HS-5 (cell line): ENCODE measurements at regions not wholly inside any gene's neighbourhood (a gene's known extent, or its start where the extent isn't known, plus 50 kb on each side); places are given as distances from the start of the nearest gene placed in this dataset.
"Not testable (repeated sequence)": the region's sequence is repeated elsewhere in the genome, so short reads cannot be mapped to it uniquely, and the experiment has no call there.

Experiments used
- DNase-seq: peaks from one replicate; pipeline ENCODE4 v3.0.0-alpha.2; 2012; ENCODE audit warnings: low read depth

DNA sequence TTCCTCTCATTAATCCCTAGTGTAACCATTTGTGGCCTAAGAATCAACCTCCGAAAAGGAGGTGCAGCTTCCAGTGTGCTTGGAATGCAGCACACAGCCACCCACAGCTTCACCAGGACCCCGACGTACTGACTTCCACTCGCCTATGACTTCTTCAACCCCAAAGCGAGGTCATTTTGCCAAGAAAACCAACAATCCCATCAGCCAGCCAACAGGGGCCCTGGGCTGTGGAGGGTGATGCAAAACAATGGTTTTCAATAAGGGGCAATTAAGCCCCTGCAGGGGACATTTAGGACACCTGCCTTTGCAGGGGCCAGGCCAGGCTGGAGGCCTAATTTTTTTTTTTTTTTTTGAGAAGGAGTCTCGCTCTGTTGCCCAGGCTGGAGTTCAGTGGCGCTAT is 158.1 kb upstream of the SKOR2 start:
- no peak for DNase-seq

DNA sequence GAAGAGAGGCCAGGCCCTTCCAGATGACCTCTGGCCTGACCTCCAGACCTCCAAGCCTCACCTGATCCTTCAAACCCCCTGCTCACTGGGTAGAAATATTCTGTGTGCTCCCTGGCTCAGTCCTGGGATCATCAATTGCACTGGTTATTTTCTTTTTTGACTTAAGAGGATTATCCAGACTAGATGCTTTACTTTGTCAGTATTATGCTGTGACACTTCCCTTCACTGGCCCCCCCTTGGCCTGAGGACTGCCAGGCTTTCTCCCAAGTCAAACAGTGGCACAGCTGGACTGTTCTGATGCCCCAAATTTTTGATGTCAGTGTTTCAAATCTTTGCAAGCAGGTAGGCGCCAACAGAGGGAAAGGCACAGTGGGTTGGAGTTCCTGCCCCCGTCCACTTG is 156.3 kb upstream of the SKOR2 start:
- DNase-seq, result no peak

DNA sequence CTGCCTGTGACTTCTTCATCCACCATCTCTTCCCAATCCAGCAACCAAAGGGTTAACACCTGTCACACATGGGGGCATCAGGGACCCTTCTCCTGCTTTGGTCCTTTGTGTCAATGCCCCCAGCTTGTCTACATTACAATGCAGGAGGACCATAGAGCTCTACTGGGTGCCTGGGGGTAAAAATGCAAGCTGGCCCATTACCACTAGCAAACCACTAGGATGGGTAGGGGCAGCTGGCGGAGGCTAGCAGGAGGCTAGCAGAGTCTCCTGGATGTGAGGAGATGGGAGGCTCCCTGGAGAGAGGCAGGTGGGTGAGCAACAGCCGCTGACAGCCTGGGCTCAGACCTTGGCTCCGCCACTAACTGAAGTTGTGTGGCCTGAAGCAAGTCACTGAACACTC is 153.4 kb upstream of the SKOR2 start:
- no peak for DNase-seq

DNA sequence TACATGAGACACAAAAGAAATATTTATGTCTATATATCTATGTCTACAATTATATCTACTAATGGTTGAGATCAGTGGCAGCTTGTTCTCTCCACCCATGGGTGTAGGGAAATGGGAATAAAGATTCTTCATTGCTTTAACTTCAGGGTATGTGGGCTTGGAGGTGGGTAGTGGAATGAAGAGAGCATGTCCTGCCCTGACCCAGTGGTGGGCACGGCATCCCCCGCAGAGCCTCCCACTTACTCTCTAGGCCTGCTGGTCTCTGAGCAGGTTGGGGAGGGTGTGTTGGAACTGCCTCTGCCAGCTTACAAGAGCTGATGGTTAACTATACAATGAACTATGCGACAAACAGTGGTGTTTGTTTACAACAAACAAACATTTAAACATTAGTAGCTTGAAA is 152.5 kb upstream of the SKOR2 start:
- no peak for DNase-seq

DNA sequence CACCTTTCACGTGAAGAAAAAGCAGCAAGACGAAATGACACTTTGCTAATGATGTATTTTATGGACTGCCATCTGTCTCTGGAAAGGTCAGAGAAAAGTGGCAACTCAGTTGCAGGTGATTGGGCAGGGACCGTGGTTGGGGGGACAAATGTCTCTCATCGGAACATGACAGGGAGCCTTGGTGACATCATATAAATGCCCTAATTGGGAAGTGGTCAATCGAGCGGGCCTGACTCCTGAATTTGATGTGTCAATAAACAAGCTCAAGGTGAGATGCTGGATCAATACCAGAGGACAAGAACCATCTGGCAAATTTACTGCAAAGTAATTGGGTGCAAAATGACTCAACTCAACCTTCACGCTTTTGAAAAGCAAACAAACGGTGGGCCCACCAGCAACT is 151.9 kb upstream of the SKOR2 start:
- DNase-seq, result no peak

DNA sequence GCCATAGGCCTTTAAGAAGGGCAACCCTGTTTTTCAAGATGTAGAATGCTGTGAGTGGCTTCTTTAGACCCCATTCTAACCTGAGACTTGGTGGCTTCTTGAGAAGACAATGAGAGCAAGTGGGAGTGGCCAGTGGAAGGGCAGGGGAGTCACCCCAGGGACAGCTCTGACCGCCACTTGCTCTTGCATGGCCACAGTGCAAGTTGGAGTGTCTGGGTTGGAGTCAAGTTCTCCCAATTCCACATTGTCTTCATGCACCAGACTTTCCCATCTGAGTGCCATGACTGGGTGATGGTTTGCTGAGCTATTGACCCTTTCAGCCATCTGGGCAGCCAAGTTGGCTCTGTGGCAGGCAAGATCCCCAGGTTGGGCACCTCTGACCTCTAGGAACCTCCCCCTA is 148.0 kb upstream of the SKOR2 start:
- DNase-seq, result no peak

DNA sequence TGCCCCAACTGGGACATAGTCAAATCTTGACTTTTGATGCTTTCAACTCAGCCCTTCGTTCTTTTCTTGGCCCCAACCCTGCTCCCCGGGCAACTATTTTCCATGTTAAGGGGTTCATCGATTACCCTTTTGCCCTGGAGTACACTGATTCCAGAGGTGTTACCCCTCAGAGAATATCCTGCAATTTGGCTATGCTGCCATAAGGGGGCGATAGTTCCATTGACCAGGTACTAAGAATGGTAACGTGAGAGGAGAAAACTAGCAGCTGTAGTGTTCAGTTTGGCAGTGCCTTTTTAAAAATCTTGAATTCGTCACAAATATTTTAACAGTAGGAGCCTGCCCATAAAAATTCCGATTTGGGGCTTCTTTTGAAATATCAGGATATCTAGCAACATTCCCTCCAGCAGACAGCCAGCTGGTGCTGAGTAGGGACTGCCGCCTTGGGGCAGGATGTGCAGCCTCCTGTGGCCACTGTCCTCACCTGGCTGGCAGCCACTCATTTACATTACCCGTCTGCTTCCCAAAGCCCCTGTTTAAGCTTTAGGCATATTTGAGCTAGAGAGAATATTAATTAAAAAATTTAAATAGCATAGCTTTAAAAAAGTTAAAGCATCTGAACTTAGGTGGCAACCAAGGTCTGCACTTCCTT is 146.3 kb upstream of the SKOR2 start:
- DNase-seq, result no peak

DNA sequence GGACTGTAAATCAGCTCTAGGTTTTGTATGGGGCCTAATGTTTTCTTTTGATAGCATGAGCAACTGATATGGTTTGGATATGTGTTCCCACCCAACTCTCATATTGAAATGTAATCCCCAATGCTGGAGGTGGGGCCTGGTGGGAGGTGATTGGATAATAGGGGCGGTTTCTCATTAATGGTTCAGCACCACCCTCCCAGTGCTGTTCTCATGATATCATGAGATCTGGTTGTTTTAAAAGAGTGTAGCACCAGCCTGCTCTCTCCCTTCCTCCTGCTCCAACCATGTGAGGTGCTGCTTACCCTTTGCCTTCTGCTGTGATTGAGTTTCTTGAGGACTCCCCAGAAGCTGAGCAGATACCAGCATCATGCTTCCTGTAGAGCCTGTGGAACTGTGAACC is 140.2 kb upstream of the SKOR2 start:
- no peak for DNase-seq

DNA sequence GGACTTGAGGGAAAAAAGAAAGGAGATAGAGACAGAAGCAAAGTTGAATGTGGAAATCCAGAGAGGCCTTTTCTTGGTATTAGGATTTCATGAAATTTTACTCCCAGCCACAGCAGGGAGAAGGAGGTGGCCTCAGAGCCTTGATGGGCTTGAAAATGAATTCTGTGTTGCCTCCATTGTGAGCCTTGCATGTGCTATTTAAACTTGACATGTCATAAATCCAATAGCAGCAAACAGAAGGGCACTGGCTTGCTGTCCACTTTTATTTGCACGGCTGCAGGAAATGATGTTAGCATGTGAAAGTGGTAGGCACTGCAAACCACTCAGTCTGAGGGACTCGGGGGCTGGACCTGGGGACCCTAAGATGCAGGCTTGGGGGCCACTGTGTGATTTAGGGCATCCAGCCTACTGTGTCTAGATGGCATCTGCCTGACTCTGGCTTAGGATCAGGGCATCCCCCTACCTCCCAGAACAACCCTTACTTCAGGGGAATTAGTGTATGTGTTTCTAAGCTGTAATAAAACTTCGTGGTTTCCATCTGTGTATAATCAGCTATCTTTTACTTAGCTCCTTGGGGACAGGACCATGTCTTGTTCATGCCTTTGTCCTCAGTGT is 139.1 kb upstream of the SKOR2 start:
- no peak for DNase-seq

DNA sequence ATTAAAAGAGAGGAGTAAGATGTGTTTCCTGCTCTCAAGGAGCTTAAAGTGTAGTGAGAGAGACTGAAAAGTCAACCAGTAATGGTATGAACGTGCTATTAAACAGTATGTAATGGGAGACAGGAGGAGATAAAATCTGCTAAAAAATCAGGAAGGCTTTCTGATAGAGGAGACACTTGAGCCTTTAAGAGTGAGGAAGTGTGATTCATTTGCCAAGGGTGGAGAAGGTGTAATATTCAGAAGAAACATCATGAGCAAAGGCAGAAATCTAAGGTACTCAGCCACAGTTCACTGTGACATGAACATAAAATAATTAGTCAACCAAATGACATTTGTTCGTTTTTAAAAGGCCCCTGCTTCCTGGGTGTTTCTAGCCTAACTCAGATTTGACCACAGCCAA is 137.8 kb upstream of the SKOR2 start:
- no peak for DNase-seq

DNA sequence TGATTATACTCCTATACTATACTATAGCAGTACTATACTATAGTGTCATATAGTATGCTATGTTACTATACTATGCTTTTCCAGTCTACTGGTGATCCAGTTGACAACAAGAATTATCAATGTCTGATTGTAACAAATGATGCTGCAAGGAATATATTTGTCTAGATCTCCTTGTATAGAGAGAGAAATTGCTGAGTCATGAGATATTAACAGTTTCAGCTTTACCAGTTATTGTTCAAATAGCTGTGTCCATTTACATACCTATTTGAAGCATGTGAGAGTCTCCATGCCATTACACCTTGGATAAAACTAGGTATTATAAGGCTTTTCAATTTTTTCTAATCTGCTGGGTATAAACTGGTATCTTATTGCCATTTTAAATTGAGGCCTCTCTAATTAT is 136.4 kb upstream of the SKOR2 start:
- no peak for DNase-seq

DNA sequence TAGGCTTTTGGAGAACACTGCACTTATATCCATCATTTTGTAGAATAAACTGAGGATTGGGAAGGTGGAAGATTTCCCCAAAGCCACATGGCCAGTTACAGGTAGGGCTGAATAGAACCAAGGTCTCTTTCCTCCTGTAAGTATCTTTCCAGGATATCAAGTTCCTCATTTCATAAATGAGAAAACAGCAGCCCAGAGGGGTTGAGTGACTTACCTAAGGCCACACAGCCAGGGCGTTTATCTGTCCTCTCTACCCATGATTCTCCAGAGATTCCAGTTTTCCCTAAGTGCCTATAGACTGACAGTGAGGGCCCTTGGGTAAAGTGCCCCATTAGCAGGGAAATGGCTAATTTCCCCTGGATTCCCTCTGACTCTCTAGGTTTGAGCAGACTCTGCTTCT is 132.3 kb upstream of the SKOR2 start:
- no peak for DNase-seq

DNA sequence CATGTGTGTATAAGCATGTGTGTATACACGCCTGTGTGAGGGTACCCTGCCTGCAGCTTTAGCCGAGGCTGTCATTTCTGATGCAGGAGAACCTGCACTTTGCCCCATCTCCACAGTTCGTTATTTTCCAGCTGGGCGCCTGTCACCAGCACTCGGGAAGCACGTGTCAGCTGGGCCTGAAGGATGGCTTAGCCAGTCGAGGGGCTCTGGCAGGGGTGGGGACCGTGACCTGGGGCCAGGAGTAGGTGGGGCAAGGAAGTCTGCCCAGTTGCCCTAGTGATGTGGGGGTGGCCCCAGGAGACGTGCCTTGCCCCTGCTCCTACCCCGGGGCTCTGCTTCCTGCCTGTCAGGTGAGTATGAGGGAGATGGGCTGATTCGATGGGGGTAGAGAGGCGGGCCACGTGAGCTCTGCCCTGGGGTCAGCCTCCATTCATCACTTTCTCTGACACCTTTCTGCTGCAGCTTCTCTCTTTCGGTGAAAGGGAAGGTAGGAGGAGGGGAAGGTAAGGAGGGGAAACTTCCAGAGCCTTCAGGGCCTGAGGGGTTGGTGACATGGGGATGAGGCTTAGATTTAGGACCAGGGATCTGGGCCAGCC is 130.6 kb upstream of the SKOR2 start:
- DNase-seq, result no peak

DNA sequence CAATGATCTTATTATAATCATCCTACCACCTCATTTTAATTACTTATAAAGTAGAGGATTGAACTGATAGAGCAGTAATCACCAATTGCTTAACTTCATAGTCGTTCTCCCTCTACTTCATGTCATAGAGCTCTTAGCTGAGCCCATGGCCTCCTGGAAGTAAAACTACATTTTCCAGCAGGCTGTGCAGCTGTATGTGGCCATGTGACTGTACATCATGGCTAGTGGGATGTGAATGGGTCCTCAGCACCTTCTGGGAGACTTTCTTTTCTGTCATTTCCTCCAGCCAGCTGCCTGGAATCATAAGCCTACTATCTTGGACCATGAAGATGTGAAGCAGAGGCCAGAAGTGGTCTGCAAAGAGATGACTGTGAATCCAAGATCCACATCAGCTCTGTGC is 128.7 kb upstream of the SKOR2 start:
- no peak for DNase-seq

DNA sequence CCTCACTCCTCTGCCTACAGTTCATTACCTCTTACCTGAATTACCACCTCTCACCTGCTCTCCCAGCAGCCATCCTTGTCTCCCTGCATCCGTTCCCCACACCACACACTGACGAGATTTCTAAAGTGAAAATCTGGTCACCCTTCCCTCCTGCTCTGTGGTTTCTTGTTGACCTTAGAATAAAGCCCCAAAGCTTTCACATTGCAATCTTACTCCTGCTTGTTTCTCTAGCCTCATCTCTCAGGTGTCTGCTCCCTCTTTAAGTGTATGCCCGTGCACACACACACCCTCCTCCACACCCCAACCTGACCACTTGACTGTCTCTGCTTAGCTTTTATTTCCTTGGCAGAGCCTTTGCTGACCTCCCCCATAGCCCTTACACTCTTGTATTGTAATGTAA is 122.0 kb upstream of the SKOR2 start:
- DNase-seq, result no peak

DNA sequence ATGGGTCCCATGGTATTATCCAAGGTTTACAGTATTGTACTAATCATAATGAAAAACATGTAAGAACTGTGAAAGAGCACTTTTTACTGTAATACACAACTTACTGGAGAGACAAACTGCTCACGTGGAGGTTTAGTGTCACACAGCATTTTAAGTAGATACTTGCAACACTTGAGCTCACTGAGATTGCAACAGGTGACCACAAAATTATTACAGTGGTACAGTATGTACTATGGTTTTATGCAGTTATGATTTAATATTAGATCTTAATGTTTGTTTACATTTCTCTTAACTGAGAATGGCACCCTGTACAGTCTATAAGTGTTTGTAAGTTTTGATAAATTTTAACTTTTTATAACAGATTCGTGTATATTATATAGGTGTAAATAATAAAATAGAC is 118.6 kb upstream of the SKOR2 start:
- DNase-seq, result no peak

DNA sequence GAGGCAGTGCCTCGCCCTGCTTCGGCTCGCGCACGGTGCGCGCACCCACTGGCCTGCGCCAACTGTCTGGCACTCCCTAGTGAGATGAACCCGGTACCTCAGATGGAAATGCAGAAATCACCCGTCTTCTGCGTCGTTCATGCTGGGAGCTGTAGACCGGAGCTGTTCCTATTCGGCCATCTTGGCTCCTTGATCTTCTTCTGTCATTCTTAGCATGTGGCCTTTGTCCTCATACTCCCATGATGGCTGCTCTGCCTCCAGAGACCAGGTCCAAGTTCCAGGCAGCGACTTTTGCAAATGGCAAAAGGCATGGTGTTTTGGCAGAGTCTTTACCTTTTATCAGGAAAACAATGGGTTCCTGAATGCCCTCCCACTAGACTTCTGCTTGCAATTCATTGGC is 102.6 kb upstream of the SKOR2 start:
- not testable (repeated sequence) for DNase-seq

DNA sequence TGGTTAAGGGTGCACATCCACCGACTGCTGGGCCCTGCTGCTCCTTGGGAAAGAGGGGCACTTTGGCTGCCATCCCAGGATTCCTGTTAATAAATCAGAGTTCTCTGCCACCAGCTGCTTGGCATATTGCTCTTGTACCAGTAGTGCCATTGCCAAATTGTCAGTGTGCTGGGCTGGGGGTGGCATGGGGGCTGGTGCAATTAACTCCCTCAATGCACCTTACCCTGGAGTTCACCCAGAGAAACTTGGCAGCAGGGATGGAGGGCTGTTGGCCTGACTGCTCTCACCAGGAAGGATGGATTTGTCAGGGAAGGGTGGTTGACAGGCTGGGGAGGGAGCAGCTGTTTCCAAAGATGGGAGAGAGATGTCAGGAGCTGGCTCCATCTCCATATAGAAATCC is 94.6 kb upstream of the SKOR2 start:
- DNase-seq, result no peak

DNA sequence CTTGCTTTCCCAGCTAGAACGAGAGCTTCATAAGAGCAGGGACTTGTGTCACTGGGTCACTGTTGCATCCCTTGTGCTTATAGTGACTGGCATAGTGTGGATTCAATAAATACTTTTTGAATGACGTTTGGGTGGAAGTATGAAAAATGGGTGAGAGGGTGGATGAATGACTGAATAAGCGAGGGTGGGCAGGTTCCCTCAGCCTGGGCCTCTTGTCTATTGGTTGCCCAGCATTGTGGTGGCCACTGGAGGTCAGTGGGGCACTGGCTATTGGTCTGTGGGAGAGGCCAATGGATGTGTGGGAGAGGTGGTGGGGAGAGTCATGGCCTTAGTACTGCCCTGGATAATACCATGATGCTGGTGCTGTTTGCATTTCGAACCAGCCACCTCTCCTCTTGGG is 93.8 kb upstream of the SKOR2 start:
- DNase-seq, result no peak

DNA sequence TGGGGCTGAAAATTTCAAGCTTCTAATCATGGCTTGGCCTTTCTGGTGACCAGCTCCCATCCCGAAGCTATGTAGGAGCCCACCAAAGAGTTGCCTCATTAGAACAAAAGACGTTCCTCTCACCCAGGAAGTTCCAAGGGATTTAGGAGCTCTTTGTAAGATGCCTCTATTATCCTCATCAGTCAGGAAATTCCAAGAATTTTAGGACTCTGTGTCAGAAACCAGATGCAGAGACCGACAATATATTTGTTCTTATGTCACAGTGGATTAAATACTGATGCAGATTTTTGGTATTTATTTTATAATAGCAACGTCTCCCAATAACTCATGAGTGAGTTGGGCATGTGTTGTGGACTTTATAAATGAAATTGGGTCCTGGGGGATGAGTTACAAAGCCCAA is 91.8 kb upstream of the SKOR2 start:
- peak; percentile 77 for DNase-seq

DNA sequence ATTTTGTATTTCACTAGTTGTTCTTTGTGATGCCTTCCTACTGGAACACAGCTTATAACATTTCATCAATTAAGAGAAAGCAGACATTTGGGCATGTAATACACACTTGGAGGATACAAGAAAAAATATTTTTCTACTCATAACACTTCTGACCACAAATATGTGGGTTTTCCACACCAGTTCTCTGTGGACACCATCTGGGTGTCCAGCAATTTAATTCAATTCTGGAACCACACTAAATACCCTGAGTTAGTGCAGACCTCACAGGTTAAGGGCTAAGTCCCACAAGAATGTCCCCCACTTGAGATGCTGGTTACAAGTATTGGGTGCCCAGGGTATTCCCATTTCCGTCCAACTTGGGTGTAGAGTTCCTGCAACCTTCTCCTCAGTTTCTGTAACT is 91.1 kb upstream of the SKOR2 start:
- no peak for DNase-seq

DNA sequence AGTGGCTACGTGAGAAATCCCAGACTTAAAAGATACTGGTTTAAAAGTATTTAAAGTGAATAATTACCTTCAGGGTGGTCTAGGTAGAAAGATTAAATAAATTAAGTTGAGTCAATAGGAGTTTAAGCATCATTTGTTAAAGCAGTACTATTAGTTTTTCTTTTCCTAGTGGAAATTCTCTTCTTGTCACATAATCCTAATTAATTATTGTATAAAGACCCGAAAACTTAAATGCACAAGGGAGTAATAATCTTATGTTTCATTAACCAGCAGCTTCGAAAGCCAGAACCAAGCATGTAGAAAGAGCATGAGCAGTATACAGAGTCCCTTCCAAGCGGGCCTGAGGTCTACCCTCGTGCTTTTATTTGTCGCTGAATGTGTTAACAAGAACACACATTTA is 90.2 kb upstream of the SKOR2 start:
- no peak for DNase-seq

DNA sequence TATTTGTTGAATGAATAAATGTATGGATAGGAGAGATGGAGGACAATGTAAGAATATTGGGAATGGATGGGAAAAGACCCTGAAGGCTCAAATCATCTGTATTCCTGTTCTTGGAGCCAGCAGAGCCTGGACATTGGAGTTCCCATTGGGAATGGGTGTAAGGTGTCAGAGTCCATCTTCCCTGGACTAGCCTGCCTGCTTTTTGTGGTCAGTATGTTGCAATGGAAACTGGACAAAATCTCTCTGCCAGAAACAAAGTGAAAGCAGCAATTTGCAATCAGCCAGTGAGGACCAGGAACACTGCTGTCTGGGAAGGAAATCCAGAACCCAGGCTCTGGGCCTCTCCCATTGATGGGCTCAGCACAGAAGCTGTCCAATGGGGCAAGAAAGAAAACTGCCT is 83.5 kb upstream of the SKOR2 start:
- DNase-seq, result no peak
